Stimulated activated CD4-positive, alpha-beta T cell treated with anti-CD3 and anti-CD28 coated beads, Interleukin-15, amount 100 ng/mL, for 24 hours (primary cell): ENCODE measurements at regions not wholly inside any gene's neighbourhood (a gene's known extent, or its start where the extent isn't known, plus 50 kb on each side); places are given as distances from the start of the nearest gene placed in this dataset.

ENCODE experiments used
- DNase-seq: peaks from one replicate; pipeline ENCODE4 v3.0.0-alpha.2; 2020

DNA sequence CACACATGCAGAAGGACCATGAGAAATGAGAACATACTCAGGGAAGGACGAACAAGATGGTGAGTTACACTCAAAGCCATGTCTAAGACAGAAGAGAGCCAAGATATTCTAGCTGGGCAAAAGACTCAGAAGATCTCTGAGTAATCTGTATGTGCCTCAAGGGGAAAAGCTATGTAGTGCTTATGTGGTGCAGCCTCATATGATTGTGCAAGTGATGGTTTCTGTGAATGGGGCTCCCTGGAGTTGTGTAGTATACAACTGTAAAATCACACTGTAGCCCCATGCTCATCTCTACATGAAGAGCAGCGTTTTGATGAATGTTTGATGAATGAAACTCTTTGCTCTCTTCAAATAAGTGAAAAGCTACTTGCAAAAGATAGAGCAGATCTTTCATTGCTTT, 57.5 kb downstream of the OSR1 start:
- no peak for DNase-seq

GRCh38 chr2:19299522-19299921, 58.9 kb downstream of the OSR1 start:
- no peak for DNase-seq

GRCh38 chr2:19299032-19299431, 59.4 kb downstream of the OSR1 start:
- no peak for DNase-seq

DNA sequence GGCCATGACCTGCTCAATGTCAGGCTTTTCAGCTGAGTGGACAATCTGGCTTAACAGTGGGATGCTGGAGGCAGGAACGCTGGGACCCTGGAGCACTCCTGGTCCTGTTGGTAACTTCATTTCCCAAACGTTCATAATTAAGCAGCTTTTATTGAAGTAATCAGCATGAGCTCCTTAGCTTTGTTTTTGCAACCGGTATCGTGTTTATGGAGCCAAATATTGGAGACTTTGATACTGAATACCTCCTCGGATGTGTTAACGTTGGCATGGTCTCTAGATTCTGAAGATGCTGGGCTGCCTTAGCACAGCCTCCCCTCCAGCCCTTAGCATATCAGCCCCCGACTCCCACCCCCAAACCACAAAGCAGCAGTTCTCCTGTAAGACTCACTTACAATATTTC, 60.7 kb downstream of the OSR1 start:
- no peak for DNase-seq

GRCh38 chr2:19295998-19296502, 62.4 kb downstream of the OSR1 start:
- DNase-seq: no peak

DNA sequence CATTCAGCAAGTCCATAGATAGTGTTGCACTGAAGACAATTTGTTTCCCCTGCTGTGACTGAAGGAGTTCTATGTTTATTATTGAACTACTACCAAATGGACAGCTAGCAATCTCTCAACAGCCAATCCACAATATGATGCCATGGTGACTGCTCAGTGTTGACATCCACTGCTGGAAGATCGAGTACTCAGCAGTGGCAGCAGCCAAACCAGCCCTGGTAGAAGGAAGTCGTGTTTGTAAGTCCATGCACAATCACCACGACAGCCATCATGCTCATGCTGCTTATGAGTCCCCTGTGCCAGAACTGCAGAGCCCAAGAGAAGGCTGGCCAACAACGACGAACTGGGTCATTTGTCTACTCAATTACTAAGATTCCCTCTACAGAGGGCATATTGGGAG, 66.4 kb downstream of the OSR1 start:
- DNase-seq: no peak

DNA sequence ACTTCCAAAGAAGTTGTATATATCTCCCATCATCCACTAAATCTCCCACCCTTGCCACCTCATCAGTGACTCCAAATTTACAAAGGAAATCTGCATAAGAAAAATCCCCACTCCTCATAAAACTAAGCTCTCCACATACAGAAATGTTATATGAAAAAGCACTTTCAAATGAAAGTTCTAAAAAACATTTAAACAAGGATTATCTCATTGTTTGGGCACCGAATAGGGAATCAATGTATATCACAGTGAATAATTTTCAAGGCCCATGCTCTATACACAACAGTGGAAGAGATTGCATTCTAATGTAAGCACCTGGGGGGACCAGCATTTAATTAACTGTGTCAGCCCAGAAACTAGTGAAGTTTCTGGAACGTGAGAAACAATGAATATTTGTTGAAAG, 70.1 kb downstream of the OSR1 start:
- DNase-seq: no peak

DNA sequence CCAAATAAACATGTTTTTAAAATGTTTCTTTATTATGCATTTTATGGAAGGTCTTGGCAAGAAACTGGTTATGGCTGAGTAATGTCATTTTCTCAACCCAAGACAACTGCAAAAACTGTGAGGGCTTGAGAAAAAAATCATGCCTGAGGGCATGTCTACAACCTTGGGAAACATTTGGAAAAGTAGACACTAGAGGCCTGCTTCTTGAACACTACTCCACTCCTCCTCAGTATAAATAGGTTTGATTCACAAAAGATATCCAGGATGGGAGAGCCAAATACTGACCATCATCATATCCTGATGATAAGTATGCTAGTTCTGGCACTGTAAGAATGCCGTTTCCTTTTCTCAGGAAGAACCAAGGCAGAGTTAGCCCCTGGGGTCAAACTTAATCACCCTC, 71.1 kb downstream of the OSR1 start:
- no peak for DNase-seq

- DNase-seq: no peak
Observed at GRCh38 chr2:19282305-19282704, 76.1 kb downstream of the OSR1 start.

GRCh38 chr2:19274439-19274838, 84.0 kb downstream of the OSR1 start:
- DNase-seq: no peak

DNA sequence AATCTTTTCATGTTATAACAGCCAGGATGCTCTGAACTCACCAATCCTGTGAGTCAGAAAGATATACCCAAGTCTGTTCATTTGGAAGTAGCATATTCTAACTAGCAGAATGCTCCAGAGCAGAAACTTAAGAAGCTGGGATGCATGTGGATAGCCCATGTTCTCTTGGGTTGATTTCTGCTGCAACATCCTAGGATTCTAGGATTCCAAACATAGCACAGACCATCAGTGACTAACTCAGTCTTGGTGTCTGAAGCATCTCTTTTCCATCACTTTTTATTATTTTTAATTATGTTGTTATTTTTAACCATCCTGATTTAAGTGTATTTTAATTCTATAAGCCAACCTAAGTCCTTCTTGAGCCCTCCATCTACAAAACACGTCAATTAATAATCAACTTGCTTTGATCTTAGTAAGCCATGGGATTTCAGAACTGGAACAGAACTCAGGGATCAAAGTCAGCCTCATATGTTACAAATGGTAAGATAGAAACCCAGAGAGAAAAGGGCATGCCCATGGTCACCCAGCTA, 85.4 kb downstream of the OSR1 start:
- DNase-seq: no peak

DNA sequence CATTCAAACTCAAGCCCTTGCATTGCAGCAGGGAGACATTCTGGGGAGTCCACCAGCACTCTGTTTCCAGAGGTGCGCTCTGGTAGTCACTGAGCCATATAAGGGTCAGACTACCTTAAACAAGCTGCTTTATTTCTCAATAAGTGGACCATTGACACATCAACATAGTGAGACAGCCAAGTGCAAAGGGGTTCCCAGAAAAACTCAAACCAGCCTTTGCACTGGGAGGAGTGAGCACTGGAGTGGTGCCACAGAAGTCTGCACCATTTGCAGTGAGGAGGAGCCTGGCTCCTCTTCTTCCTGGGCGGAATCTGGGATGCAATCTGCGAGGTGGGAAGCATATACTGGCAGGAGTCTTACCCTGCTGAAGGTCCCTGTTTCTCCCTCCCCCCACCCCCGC, 86.4 kb downstream of the OSR1 start:
- no peak for DNase-seq

GRCh38 chr2:19264852-19265251, 93.6 kb downstream of the OSR1 start:
- no peak for DNase-seq

DNA sequence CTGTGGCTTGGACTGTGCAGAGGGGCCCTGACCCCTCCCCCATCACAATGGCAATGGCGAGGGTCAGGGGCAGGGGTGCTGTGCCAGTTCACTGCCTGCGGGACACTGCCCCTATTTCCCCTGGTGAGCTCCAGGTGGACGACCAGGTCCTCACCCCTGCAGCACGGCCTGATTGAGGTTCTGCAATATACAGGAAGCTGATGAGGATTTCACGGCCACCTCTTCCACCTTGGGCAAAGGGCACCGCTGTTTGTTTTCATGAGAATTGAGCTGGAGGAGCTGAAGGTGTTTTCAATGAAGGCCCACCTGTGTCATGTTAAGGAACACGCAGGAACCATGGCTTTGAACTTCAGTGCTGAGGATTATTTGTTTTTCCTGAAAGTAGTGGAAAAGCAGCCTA, 96.3 kb downstream of the OSR1 start:
- DNase-seq: no peak

- DNase-seq: no peak
Observed at GRCh38 chr2:19261061-19261460, 97.4 kb downstream of the OSR1 start.

DNA sequence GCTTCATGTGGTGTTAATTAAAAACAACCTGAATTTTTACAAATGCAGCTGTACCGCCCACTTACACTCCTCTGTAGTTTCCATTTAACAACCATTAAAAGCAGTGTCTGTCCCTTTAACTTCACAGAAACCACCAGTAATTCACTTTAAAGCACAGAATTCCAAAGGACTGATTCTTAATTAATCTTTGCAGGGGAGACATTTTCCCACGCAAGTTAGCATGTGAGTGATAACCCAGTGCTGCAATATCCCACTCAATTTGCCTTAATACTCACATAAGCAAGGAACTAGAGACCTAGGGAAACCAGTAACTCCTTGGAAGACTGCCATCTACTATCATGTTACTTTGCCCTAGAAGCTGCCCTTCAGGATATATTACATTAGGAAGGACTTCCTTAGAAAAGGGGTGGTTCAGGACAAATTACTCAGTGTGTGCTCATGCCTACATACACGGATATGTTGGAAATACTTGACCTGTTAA, 102.3 kb downstream of the OSR1 start:
- DNase-seq: no peak

DNA sequence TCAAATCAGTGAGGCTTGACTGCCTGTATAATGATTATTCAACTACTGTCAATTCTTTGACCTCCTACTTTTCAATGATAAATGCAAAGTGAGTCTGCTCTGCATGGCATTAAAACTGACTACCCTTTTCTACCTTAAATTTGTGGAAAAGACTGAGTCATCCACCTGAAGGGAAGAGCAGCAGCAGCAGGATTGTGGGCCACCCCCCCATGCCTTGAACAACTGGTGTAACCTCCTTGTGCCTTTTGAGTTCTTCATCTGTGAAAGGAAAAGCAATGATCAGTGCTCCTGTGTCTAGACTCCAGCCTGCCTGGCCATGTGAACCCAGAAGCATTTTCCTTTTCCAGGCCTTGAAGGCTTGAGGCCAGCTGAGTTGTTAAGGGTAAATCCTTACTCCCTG, 102.9 kb downstream of the OSR1 start:
- DNase-seq: no peak

- no peak for DNase-seq
Observed at GRCh38 chr2:19251554-19251953, 106.9 kb downstream of the OSR1 start.

GRCh38 chr2:19250906-19251305, 107.5 kb downstream of the OSR1 start:
- no peak for DNase-seq

DNA sequence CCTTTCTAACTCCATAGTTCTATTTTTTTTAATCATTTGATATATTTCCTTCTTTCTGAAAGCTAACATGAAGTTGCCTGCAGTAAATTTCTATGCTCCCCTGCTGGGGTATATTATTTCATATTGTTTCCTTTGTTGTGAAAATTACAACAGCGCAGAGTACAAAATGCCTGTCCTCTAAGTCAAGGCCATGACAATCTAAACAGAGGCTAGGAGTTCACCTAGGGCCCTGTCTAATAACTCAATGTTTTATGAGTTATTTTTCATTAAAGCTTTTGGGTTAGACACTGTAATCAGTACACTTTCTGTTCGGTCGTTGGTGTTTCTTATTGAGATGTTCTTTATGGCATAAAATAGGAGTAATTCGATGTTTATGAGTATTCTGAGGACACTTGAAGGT, 111.2 kb downstream of the OSR1 start:
- DNase-seq: no peak

DNA sequence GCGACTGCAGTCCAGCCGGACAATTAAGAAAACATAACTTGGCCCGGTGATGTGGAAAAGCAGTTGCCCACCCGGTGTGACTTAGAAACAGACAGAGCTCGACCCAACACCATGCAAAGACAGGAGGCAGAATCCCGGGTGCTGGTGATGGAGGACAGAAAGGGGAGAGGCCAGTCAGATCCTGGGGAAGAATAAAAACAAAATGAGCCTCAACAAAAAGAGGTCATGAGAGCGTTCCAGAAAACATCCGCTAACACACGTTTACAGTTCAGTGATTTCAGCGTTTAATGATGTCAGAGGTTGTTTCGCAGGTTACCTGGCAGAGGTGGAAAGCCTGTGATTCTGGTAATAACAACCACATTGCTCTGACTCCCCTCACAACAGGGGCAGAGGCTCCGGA, 111.9 kb downstream of the OSR1 start:
- no peak for DNase-seq

DNA sequence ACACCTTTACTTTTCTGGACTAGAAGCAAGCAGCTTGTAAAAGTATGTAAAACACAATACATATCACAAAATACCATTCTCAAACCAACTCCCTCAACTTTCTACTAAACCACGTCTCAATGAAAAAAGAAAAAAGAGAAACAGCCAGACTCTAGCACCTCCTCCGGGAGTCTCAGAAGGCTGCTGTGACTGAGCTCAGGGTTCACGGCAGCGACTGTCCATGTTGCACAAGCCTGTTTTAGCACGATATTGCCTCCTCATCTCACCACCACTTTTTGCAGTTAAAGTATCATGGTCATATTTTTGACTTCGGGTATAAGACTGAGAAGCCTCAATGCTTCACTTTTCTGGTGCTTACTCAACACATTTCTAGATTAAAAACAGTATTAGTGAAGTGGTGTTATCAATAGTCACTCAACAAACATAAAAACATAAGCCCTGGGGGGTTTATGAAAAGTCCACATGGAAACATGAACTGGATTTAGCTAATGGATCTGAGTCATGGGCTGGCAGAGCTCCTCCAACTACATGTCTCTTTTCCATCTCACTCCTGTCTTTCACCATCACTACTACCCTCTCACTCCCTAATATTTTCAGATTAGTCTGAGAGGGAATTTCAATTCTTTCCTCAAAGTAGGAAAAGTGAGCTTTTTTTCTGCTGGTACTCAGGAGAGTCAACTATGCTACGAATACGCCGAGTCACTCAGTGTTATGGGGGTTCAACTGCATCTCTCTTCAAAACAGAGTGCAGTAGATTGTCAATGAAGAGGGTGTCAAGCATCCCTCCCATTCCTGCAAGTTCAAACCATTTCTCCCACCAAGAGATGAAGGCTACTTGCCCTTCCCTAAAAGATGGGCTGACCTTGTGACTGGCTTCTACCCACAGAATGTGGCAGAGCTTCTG, 113.7 kb downstream of the OSR1 start:
- no peak for DNase-seq

GRCh38 chr2:19238440-19239060, 119.9 kb downstream of the OSR1 start:
- DNase-seq: no peak

DNA sequence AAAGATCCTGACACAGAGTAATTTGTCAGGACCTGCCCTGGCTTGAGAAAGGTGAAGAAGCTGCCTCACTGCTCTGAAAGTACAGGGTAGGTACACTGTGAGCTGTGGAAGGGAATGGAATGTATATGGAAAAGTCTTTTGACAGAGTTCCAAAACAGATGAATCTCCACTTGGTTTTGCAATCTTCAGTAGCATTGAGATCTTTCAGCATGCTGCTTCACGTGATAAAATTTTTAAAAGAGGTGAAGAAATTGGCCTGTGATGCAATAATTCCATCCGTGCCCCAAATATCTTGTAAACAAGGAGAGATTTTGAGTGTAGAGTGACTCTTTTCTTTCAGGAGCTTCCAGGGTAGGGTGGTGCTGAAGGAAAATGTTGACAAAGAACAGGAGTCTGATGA, 123.1 kb downstream of the OSR1 start:
- no peak for DNase-seq
